ENCODE measurements at regions not wholly inside any gene's neighbourhood (a gene's known extent, or its start where the extent isn't known, plus 50 kb on each side); places are given as distances from the start of the nearest gene placed in this dataset.

DNA sequence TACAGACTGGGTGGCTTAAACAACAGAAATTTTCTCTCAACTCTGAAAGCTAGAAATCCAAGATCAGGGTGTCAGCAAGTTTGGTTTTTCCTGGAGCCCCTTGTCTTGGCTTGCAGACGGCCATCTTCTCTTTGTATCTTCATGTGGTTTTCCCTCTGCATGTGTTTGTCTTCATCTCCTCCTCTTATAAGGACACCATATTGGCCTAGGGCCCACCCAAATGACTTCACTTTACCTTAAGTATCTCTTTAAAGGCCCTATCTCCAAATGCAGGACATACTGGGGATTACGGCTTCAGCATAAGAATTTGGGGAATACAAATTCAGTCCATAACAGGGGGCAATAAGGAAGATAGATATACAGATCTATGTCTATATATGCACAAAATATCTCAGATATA is 187.9 kb downstream of the MTCL1 start:
- H3K27me3 ChIP-seq, result no peaks in the 10 kb centered on the region
- peaks cover 0 to 5% (median 0%) of the 10 kb centered on the region in 4 donors for H3K9me3 ChIP-seq
- 89 to 100% (median 95%) methylated on average over 2 of the region's 2 CpGs for WGBS, 5 donors
- no peak overlapping the region for H3K4me3 ChIP-seq
- TF ChIP-seq POLR2AphosphoS5 (IDR thresholded peaks at IDR 0.05), result no peak
- no peak for TF ChIP-seq POLR2A (IDR thresholded peaks at IDR 0.05)
- TF ChIP-seq EP300 (IDR thresholded peaks at IDR 0.05), result no peak
- TF ChIP-seq, protein P1, sequence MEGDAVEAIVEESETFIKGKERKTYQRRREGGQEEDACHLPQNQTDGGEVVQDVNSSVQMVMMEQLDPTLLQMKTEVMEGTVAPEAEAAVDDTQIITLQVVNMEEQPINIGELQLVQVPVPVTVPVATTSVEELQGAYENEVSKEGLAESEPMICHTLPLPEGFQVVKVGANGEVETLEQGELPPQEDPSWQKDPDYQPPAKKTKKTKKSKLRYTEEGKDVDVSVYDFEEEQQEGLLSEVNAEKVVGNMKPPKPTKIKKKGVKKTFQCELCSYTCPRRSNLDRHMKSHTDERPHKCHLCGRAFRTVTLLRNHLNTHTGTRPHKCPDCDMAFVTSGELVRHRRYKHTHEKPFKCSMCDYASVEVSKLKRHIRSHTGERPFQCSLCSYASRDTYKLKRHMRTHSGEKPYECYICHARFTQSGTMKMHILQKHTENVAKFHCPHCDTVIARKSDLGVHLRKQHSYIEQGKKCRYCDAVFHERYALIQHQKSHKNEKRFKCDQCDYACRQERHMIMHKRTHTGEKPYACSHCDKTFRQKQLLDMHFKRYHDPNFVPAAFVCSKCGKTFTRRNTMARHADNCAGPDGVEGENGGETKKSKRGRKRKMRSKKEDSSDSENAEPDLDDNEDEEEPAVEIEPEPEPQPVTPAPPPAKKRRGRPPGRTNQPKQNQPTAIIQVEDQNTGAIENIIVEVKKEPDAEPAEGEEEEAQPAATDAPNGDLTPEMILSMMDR (IDR thresholded peaks at IDR 0.05), result no peak
- no peak for DNase-seq
- peaks cover 0 to 8% (median 3%) of the 10 kb centered on the region in 4 donors for H3K4me1 ChIP-seq
- no peaks in the 10 kb centered on the region for H3K36me3 ChIP-seq
- intact Hi-C loops (cut with DNase I; ENCODE audit: low total_unique reads), result no loop called here
- no peak overlapping the region for H3K27ac ChIP-seq

DNA sequence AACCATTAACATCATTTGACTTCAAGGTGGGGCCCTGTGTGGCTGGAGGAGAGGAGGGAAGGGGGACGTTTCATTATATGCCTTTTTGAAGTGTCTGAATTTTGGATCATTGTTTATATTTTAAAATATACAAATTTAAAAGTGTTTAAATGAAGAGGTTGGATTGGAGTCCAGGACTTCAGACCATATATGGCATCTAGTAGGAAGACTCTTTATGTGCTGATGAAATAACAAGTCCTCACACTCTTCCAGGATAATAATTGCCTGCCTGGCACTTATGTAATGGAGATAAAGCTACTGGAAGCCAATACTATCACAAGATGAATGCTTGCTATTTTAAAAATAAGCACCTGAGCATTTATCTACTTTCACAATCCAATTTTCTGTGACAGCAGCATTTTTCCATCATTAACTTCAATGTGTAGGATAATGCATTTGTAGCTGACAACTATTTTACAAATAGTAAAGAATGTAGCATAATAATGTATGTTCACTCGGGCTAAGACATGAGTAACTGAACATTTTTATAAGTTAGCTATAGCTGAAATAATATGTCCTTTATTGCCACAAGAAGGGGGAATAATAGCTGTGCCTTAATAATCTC is 188.4 kb downstream of the MTCL1 start:
- intact Hi-C loops (cut with DNase I; ENCODE audit: low total_unique reads), result no loop called here
- Histone ChIP-seq H3K4me3 (no peak overlapping the region), H3K9me3 (peaks cover 0 to 5% (median 0%) of the 10 kb centered on the region in 4 donors)

DNA sequence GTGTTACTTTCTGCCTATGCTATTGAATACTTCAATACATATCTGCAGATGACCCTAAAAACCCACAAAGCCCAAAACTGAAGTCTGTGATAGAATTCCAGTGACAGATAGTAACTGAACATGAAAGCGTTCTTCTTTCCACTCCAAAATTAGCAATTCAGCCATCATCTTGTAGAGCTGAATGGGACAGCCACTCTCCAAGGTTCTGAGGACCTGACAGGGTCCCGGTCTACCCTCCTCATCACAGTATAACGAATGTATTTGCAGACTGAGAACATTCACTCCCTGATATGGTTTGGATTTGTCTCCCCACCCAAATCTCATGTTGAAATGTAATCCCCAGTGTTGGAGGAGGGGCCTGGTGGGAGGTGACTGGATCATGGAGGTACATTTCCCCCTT is 189.5 kb downstream of the MTCL1 start:
- TF ChIP-seq, protein P1 (IDR thresholded peaks at IDR 0.05), result no peak
- TF ChIP-seq EP300 (IDR thresholded peaks at IDR 0.05), result no peak
- no peak for TF ChIP-seq POLR2A (IDR thresholded peaks at IDR 0.05)
- TF ChIP-seq POLR2AphosphoS5 (IDR thresholded peaks at IDR 0.05), result no peak
- Histone ChIP-seq H3K4me1 (peaks cover 0 to 8% (median 3%) of the 10 kb centered on the region in 4 donors), H3K36me3 (no peaks in the 10 kb centered on the region), H3K27ac (no peak overlapping the region), H3K4me3 (no peak overlapping the region), H3K27me3 (no peaks in the 10 kb centered on the region), H3K9me3 (peaks cover 0 to 5% (median 0%) of the 10 kb centered on the region in 4 donors)
- intact Hi-C loops (cut with DNase I; ENCODE audit: low total_unique reads), result no loop called here
- 84 to 94% (median 93%) methylated on average over 3 of the region's 3 CpGs for WGBS, 5 donors
- DNase-seq, result no peak

More for the DNA sequence above, 188.4 kb downstream of the MTCL1 start:
- H3K4me1 ChIP-seq, result peaks cover 0 to 8% (median 3%) of the 10 kb centered on the region in 4 donors
- TF ChIP-seq, protein P1 (IDR thresholded peaks at IDR 0.05), result no peak
- no peak for TF ChIP-seq EP300 (IDR thresholded peaks at IDR 0.05)
- TF ChIP-seq POLR2AphosphoS5 (IDR thresholded peaks at IDR 0.05), result no peak
- no peak for TF ChIP-seq POLR2A (IDR thresholded peaks at IDR 0.05)
- WGBS, 5 donors, result 75 to 87% (median 77%) methylated on average over 2 of the region's 2 CpGs
- H3K27me3 ChIP-seq, result no peaks in the 10 kb centered on the region
- no peak overlapping the region for H3K27ac ChIP-seq
- no peaks in the 10 kb centered on the region for H3K36me3 ChIP-seq
- no peak for DNase-seq

DNA sequence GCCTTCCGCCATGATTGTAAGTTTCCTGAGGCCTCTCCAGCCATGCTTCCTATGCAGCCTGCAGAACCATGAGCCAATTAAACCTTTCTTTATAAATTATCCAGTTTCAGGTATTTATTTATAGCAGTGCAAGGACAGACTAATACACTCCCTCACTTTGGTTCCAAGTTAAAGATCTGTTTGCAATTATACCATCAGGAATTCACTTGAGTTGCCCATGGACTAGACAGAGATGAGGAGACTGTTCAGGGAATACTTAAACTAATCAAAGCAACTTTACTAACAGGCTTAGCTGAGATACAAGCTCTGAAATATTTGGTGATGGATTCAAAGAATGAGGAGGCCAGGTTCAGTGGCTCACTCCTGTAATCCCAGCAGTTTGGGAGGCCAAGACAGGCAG is 190.0 kb downstream of the MTCL1 start:
- WGBS, 5 donors, result 100% methylated on average over 1 of the region's 1 CpG
- Histone ChIP-seq H3K9me3 (peaks cover 0 to 5% (median 0%) of the 10 kb centered on the region in 4 donors), H3K4me3 (no peak overlapping the region), H3K27ac (no peak overlapping the region), H3K4me1 (peaks cover 0 to 8% (median 3%) of the 10 kb centered on the region in 4 donors), H3K36me3 (no peaks in the 10 kb centered on the region), H3K27me3 (no peaks in the 10 kb centered on the region)
- no peak for DNase-seq
- TF ChIP-seq, protein P1 (IDR thresholded peaks at IDR 0.05), result no peak
- TF ChIP-seq POLR2A (IDR thresholded peaks at IDR 0.05) (no peak), EP300 (IDR thresholded peaks at IDR 0.05) (no peak), POLR2AphosphoS5 (IDR thresholded peaks at IDR 0.05) (no peak)
- intact Hi-C loops (cut with DNase I; ENCODE audit: low total_unique reads), result no loop called here
